IPS-18a (cell line): ENCODE measurements at regions not wholly inside any gene's neighbourhood (a gene's known extent, or its start where the extent isn't known, plus 50 kb on each side); places are given as distances from the start of the nearest gene placed in this dataset.

Experiments used
- H3K27ac ChIP-seq: one replicate; pipeline ENCODE4 v1.5.1; 2013; ENCODE audit warnings: low read length
- H3K27me3 ChIP-seq: one replicate; pipeline ENCODE4 v1.6.1; 2013; ENCODE audit warnings: mild to moderate bottlenecking, low read length; ENCODE audit not compliant: control insufficient read depth, insufficient read depth
- H3K36me3 ChIP-seq: one replicate; pipeline ENCODE4 v1.6.1; 2013; ENCODE audit warnings: low read depth, low read length; ENCODE audit not compliant: control insufficient read depth
- H3K4me1 ChIP-seq: one replicate; pipeline ENCODE4 v1.6.1; 2013; ENCODE audit warnings: low read depth, low read length; ENCODE audit not compliant: control insufficient read depth
- H3K4me3 ChIP-seq: one replicate; pipeline ENCODE4 v1.5.1; 2013; ENCODE audit warnings: low read length
- H3K9ac ChIP-seq: one replicate; pipeline ENCODE4 v1.6.1; 2013; ENCODE audit warnings: mild to moderate bottlenecking, low read length, moderate library complexity
- H3K9me3 ChIP-seq: one replicate; pipeline ENCODE4 v1.6.1; 2013; ENCODE audit warnings: low read depth, low read length; ENCODE audit not compliant: control insufficient read depth

DNA sequence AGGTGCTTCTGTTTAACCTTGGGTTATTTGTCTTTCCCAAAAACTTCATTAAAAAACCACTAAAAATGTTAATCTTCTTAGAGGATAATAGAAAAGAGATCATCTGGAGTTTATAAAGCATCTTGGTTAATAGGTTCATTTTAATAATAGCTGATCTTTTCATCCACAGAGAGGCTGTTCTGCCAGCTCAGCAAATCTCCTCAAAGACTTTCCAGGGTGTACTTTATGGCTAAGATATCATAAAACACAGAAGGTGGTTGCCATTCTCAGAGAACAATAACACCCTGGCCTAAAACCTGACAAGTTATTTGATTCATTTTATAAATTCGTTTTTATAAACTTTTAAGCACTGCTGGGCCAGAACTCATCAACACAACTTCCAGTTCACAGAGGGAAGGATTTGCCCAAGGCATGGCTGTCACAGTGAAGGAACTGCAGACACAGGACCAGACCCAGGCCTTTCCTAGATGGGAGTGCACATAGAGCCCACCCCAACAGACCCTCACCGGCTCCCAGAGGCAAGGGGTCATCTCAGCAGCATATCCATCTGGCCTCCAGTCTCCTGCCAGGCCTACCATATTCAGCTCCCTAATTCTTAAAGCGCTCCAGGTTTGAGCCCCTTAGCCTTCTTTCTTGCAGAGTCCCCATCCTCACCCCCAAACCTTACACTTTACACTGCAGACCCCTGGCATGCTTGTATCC is 203.4 kb upstream of the RAB6C start:
- no peak overlapping the region for H3K4me3 ChIP-seq
- H3K9me3 ChIP-seq: no peaks in the 10 kb centered on the region
- no peak overlapping the region for H3K27ac ChIP-seq

DNA sequence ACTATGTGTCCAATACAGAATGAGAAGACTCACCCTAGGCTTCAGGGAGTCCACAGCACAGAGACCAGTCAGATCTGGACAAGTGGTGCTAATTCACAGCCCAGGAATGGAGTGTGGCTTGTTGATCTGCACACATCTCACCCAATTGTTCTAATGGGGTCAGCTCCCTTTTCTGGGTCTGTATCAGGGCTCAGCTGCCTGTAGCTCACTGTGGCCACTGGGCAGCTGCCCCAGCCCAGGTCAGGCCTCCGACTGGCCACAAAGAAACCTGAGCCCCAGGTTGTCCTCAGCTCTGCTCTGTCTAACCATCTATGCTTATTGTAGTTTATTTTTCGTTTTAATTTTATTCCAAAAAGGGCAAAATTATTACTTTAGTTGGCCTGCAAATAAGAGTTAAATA is 202.3 kb upstream of the RAB6C start:
- Histone ChIP-seq H3K36me3 (no peaks in the 10 kb centered on the region), H3K4me3 (no peak overlapping the region), H3K27ac (no peak overlapping the region), H3K9me3 (no peaks in the 10 kb centered on the region), H3K27me3 (no peaks in the 10 kb centered on the region), H3K4me1 (peaks cover 11% of the 10 kb centered on the region), H3K9ac (no peak overlapping the region)

More for the DNA sequence above, 203.4 kb upstream of the RAB6C start:
- Histone ChIP-seq H3K4me1 (peaks cover 6% of the 10 kb centered on the region), H3K27me3 (no peaks in the 10 kb centered on the region), H3K36me3 (no peaks in the 10 kb centered on the region), H3K9ac (no peak overlapping the region)

DNA sequence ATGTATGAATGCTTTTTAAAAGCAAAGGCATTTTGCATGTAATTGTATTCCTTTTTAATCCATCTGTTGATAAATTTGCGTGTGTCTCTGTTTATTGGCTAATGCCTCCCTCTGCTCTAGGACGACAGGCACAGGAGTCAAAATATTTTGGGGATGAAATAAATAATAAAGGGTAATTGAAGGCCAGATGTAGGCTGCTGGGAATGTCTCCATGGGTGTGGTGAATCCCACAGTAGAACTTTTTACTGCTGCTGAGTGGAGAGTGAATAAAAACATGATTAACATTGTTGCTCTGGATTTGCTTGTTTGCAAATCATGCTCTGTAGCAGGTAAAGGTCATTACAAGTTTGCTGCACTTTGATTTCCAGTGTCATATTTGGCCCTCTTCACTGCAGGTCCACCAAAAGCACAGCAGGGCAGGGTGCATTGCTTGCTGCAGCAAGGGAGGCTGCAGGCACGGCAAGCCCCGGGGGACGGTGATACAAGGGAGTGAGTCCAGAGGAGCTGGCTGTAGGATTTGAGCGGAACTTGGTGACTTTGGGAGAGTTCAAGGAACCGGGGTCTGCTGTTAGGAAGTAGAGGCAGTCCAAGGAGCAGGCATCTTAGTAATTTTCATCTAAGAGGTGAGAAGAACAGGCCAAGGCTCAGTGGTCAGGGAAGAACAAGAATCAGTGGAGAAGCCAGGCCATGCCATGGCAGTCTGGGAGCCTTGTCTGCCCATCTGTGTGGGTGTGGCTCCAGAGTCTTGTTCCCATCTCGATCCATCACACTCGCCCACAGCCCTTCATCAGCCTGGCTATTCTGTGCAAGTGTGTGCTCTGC is 201.5 kb upstream of the RAB6C start:
- H3K27ac ChIP-seq: no peak overlapping the region
- no peak overlapping the region for H3K4me3 ChIP-seq
- H3K9me3 ChIP-seq: no peaks in the 10 kb centered on the region
- H3K36me3 ChIP-seq: no peaks in the 10 kb centered on the region
- H3K9ac ChIP-seq: no peak overlapping the region
- H3K27me3 ChIP-seq: no peaks in the 10 kb centered on the region
- peaks cover 11% of the 10 kb centered on the region for H3K4me1 ChIP-seq

DNA sequence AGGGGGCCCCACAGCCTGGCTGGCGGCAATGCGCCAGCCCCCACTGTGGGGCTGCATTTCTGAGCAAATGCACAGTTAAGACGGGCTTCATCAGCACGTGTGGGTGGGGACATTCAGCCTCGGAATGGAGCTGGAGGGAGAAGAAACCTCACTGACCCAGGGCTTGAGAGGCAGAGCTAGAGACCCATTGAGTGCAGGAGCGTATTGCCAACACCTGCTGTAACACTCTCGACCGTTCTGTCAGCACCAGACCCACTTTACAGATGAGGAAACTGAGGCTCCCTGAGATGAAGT is 200.9 kb upstream of the RAB6C start:
- H3K4me3 ChIP-seq: no peak overlapping the region
- no peak overlapping the region for H3K9ac ChIP-seq
- no peaks in the 10 kb centered on the region for H3K27me3 ChIP-seq
- H3K36me3 ChIP-seq: no peaks in the 10 kb centered on the region
- H3K27ac ChIP-seq: no peak overlapping the region
- no peaks in the 10 kb centered on the region for H3K9me3 ChIP-seq
- peaks cover 11% of the 10 kb centered on the region for H3K4me1 ChIP-seq

DNA sequence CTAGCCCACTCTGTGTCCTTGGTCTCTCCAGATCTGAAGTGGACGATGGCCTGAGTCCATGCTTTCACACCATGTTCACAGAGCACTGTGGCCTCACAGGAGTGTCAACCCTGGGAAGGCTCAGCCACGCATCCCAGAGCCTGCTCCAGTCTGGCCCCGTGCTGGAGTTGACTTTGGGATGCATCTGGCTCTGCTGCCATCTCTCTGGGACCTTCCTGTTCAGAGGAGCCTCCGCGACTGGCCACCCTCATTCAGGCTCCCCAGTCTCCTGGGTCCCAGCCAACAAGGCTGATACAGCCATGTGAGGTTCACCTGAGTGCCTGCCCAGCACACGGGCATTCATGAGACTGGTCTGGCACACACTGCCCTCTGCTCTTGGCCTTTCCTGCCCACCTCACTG is 199.7 kb upstream of the RAB6C start:
- Histone ChIP-seq H3K4me3 (no peak overlapping the region), H3K9ac (no peak overlapping the region), H3K36me3 (no peaks in the 10 kb centered on the region), H3K27me3 (no peaks in the 10 kb centered on the region), H3K9me3 (no peaks in the 10 kb centered on the region), H3K4me1 (peaks cover 11% of the 10 kb centered on the region), H3K27ac (no peak overlapping the region)

DNA sequence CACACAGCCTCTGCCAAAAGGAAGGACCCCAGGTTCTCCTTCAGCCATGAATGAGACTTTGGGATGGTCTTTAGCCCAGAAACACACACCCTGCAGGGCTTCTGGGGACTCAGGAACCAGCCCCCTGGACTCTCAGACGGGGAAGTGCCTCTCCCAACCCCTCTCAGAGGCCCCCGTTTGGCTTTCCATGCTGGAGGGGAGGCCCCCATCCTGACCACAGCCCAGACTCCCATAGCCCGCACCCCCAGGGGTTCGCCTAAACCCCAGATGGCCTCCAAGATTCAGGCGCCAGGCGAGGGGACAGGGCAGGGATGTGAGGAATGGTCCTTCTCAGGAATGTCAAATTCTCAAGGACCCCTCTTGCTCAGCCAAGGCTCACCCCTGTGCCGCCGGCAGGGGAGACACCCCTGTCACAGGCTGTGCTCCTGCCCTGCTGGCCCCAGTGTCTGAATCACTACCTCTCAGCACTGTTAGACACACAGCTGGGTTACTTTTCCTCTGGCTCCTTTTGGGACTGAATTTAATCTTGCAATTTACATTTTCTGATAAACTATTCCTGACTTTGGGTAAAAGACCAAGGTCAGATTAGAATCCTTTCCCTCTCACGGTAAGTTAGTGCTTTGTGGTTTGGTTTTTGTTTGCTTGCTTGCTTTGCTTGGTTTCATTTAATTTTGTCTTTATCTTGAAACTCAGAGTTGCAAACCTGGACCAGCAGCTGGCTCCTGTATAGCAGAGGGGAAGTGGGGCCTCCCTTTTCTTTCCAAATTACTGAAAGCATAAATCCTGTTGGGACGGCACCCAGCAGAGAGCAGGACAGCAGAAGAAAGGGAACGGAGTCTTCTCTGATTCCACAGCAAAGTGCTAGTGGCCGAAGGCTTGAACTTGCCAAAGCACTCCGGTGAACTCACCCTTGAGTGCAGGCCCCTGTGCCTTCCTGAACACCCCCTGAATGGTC is 198.9 kb upstream of the RAB6C start:
- Histone ChIP-seq H3K27ac (no peak overlapping the region), H3K27me3 (no peaks in the 10 kb centered on the region), H3K4me3 (no peak overlapping the region), H3K4me1 (peaks cover 11% of the 10 kb centered on the region), H3K36me3 (no peaks in the 10 kb centered on the region), H3K9ac (no peak overlapping the region), H3K9me3 (no peaks in the 10 kb centered on the region)

DNA sequence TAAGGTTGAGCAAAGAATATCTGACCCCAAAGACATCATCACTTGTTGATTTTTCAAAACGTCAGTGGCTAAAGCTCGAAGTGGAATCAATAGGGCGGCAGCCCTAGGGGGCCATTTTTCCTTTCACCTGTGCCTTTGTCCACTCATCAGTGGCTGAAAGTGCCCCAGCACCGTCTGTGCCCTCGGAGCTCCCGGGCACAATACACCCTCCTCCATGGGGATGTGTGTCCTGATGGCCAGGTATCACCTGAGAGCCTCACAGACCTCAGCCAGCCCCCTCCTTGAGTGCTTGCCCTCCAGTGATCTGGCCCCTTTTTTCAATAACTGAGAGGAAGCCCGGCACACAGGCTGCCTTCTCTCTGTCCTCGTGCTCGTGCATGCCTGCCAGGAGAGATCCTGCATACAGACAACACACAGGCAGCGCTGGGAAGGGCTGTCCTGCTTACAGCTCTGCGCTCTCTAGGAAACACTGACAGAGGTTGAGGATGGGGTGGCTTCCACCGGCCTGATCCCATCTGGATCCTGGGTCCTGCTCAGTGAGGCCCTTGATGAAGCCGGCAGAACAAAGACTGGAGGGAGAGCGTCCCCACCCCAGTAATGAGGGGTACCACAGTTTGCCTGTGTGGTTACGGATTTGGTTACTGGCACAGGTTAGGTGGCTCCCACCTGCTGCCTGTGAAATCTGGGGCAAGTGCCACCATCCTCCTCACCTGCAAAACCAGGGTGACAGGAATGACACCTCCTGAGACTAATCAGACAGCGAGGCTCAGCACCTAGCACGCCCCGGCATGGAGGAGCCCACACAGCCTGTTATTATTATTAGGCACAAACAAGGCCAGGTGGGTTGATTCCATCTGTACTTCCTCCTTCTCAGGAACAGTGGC is 197.5 kb upstream of the RAB6C start:
- no peaks in the 10 kb centered on the region for H3K36me3 ChIP-seq
- no peak overlapping the region for H3K4me3 ChIP-seq
- no peak overlapping the region for H3K27ac ChIP-seq
- H3K9me3 ChIP-seq: no peaks in the 10 kb centered on the region
- peaks cover 11% of the 10 kb centered on the region for H3K4me1 ChIP-seq
- H3K9ac ChIP-seq: no peak overlapping the region
- no peaks in the 10 kb centered on the region for H3K27me3 ChIP-seq

DNA sequence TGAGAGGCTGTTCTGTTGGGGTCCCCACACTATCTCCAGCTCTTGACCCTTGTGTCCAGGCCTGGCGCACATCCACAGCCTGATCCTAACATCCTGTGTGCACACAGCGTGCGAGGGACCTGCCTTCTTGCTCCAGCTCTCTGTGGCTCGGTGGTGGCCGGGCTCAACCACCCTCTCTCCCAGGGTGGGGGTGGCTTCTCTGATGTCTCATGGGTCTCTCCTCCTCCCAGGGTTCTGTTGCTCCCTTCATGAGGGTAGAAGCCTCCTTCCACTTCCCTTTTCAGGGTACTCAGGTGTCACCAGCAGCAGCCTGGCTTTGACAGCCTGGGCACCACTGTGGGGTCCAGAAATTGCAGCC is 196.9 kb upstream of the RAB6C start:
- Histone ChIP-seq H3K27me3 (no peaks in the 10 kb centered on the region), H3K27ac (no peak overlapping the region), H3K4me1 (peaks cover 11% of the 10 kb centered on the region), H3K9me3 (no peaks in the 10 kb centered on the region), H3K9ac (no peak overlapping the region), H3K36me3 (no peaks in the 10 kb centered on the region), H3K4me3 (no peak overlapping the region)

DNA sequence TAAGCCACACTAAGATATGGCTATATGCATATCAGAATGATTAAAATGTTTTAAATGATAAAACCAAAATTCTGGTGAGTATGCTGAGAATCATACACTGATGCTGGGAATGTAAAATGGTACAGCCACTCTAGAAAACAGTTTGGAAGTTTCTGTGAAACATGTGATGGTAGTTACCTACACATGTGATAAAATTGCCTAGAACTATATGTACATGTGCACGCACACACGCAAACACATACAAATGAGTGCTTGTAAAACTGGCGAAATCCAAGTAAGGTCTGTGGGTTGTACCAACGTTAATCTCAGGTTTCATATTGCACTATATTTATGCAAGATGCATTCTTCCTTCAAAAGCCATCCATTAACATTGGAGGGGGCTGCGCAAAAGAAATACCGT is 195.0 kb upstream of the RAB6C start:
- no peak overlapping the region for H3K27ac ChIP-seq
- peaks cover 11% of the 10 kb centered on the region for H3K4me1 ChIP-seq
- no peak overlapping the region for H3K9ac ChIP-seq
- H3K27me3 ChIP-seq: no peaks in the 10 kb centered on the region
- no peaks in the 10 kb centered on the region for H3K36me3 ChIP-seq
- no peak overlapping the region for H3K4me3 ChIP-seq
- no peaks in the 10 kb centered on the region for H3K9me3 ChIP-seq

DNA sequence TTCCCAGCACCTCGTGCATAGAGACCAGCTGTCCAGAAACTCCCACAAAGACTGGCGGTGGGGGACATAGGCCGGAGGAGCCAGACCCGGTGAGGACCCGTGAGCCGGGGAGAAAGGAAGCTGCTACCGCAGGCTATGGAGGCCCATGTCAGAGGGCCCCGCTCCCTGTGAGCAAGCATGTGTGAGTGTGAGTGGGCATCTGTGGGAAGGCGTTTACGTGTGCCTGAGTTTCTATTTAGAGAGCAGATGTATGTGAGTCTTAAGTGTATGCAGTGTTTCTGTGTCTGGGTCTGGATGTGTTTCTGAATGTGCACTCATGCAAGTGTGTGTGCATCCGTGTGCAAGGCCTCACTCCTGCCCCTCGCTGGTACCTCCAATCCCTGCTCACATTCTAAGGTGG is 187.8 kb upstream of the RAB6C start:
- Histone ChIP-seq H3K9me3 (no peaks in the 10 kb centered on the region), H3K36me3 (no peaks in the 10 kb centered on the region)

DNA sequence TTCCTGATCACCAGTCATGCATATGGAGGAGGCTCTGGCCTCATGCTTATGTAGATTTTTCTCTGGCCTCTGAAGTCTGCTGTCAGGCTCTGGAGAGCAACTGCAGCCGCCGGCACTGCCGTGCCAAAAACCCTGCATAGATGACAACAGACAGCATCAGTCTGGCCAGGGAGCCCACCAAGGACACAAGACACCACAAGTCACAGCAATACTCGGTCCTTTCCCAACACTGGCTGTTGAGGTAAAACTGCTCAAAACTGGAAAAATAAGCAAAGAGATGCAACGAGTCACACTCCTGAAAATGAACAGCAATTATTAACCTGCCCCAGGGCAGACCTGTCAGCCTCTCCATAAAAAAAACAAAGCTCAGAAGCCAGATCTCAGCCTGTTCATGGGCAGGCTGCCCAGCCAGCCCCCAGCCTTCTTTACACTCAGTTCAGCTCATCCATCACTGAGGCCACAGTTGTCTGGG is 186.0 kb upstream of the RAB6C start:
- Histone ChIP-seq H3K27ac (no peak overlapping the region), H3K9me3 (no peaks in the 10 kb centered on the region), H3K9ac (no peak overlapping the region), H3K27me3 (no peaks in the 10 kb centered on the region), H3K4me1 (no peaks in the 10 kb centered on the region), H3K4me3 (no peak overlapping the region), H3K36me3 (no peaks in the 10 kb centered on the region)

More for the DNA sequence above, 187.8 kb upstream of the RAB6C start:
- Histone ChIP-seq H3K27me3 (no peaks in the 10 kb centered on the region), H3K4me3 (no peak overlapping the region), H3K27ac (no peak overlapping the region), H3K9ac (no peak overlapping the region), H3K4me1 (no peaks in the 10 kb centered on the region)
